Mammary epithelial cell (primary cell): ENCODE measurements at regions not wholly inside any gene's neighbourhood (a gene's known extent, or its start where the extent isn't known, plus 50 kb on each side); places are given as distances from the start of the nearest gene placed in this dataset.

ENCODE experiments used
- EZH2 ChIP-seq: IDR thresholded peaks from 2 replicates; pipeline ENCODE4 v1.6.1; 2012; ENCODE audit warnings: low read length, inconsistent platforms, borderline replicate concordance
- TF ChIP-seq, protein P1 (sequence below), 2 donors: IDR thresholded peaks in 1 of 2; conservative IDR thresholded peaks in 1 of 2; 2 replicates each; pipeline ENCODE4 v1.5.1; 2011 to 2012; ENCODE audit warnings: inconsistent platforms in 2 of 2, low read length in 2 of 2, mild to moderate bottlenecking in 2 of 2, control low read depth in 1 of 2, low read depth in 1 of 2; ENCODE audit not compliant: insufficient read depth in 1 of 2; ENCODE audit errors: extremely low read depth in 1 of 2

DNA sequence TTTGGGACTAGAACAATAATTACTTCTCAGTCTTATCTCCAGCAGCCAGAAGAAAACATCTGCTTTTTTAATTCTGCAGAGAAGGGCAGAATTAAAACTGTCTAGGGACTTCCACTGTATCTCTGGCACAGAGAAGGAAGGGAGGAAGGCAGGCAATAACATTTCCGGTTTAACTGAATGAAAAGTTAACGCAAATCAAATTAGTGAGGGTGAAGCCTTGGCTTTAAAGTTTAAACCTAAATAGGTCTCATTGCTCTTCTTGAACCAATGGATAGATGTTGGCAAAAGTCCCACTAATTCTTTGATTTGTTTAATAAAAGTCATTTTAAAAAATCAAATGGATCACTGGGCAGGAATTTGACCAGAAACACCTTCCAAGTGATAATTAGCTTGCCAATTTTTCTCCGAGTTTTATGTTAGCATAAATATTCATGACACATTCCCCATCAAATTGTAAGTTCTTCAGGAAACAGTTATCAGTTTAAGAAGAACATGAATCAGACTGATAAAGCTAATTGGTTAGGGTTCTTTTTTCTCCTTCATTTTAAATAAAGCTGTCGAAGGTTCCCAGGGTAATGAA, 181.9 kb downstream of the SLC15A5 start:
- TF ChIP-seq, protein P1, sequence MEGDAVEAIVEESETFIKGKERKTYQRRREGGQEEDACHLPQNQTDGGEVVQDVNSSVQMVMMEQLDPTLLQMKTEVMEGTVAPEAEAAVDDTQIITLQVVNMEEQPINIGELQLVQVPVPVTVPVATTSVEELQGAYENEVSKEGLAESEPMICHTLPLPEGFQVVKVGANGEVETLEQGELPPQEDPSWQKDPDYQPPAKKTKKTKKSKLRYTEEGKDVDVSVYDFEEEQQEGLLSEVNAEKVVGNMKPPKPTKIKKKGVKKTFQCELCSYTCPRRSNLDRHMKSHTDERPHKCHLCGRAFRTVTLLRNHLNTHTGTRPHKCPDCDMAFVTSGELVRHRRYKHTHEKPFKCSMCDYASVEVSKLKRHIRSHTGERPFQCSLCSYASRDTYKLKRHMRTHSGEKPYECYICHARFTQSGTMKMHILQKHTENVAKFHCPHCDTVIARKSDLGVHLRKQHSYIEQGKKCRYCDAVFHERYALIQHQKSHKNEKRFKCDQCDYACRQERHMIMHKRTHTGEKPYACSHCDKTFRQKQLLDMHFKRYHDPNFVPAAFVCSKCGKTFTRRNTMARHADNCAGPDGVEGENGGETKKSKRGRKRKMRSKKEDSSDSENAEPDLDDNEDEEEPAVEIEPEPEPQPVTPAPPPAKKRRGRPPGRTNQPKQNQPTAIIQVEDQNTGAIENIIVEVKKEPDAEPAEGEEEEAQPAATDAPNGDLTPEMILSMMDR (conservative IDR thresholded peaks at IDR 0.05 in 1 of 2, IDR thresholded peaks at IDR 0.05 in 1 of 2; ENCODE audit: extremely low read depth in 1 of 2, insufficient read depth in 1 of 2, low read depth in 1 of 2, low read length in 2 of 2): no peak
- TF ChIP-seq EZH2: no peak
